Body of pancreas (tissue), 4 donors: ENCODE measurements at regions not wholly inside any gene's neighbourhood (a gene's known extent, or its start where the extent isn't known, plus 50 kb on each side); places are given as distances from the start of the nearest gene placed in this dataset.

ENCODE experiments used
- POLR2A ChIP-seq, 3 donors: fragments of 450-650 bp; IDR thresholded peaks; one replicate each; pipeline ENCODE4 v1.6.1; 2016; ENCODE audit warnings: antibody characterized with exemption in 3 of 3, mild to moderate bottlenecking in 2 of 3
- TF ChIP-seq, protein P1 (sequence below), 7 experiments: fragments of 450-650 bp in 4 of 7; fragments of 200-600 bp in 3 of 7; sonication (generic) in 3 of 7; IDR thresholded peaks; one replicate each; pipeline ENCODE4 v1.5.1; 2016 to 2019; ENCODE audit warnings: antibody characterized with exemption in 7 of 7

DNA sequence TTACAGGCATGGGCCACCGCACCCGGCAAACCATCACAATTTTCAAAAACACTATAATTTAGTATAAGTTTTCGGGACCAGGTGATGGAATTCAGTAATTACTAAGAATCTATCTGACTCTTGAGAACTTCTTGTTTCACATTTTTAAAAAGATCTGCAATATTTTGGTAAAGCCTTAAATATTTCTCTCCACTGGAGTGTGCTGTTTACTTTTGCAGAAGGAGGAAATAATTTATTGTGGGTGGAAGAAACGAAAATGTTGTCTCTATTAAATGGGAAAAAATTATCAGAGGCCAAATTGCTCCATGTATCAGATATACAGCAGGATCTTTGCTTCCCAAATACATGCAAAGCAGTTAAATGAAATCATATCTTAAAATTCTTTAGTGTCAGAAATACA lies 566.8 kb upstream of the CYLC2 start:
- TF ChIP-seq, protein P1, sequence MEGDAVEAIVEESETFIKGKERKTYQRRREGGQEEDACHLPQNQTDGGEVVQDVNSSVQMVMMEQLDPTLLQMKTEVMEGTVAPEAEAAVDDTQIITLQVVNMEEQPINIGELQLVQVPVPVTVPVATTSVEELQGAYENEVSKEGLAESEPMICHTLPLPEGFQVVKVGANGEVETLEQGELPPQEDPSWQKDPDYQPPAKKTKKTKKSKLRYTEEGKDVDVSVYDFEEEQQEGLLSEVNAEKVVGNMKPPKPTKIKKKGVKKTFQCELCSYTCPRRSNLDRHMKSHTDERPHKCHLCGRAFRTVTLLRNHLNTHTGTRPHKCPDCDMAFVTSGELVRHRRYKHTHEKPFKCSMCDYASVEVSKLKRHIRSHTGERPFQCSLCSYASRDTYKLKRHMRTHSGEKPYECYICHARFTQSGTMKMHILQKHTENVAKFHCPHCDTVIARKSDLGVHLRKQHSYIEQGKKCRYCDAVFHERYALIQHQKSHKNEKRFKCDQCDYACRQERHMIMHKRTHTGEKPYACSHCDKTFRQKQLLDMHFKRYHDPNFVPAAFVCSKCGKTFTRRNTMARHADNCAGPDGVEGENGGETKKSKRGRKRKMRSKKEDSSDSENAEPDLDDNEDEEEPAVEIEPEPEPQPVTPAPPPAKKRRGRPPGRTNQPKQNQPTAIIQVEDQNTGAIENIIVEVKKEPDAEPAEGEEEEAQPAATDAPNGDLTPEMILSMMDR (IDR thresholded peaks at IDR 0.05): no peak
- TF ChIP-seq POLR2A (IDR thresholded peaks at IDR 0.05): no peak
